Stimulated activated CD4-positive, alpha-beta T cell treated with anti-CD3 and anti-CD28 coated beads, Interleukin-1b, Interleukin-23, amount 100 ng/mL, for 24 hours (primary cell): ENCODE measurements at regions not wholly inside any gene's neighbourhood (a gene's known extent, or its start where the extent isn't known, plus 50 kb on each side); places are given as distances from the start of the nearest gene placed in this dataset.
"Not testable (repeated sequence)": the region's sequence is repeated elsewhere in the genome, so short reads cannot be mapped to it uniquely, and the experiment has no call there.

ENCODE experiments used
- DNase-seq, 4 experiments: peaks; one replicate each; pipeline ENCODE4 v3.0.0-alpha.2; 2020; ENCODE audit warnings: low read depth in 4 of 4, low spot score in 1 of 4

- no peak for DNase-seq
These were observed 56.2 kb upstream of the NID2 start for GRCh38 chr14:52124791-52125684.

GRCh38 chr14:52122163-52122562, 53.3 kb upstream of the NID2 start:
- not testable (repeated sequence) for DNase-seq

- DNase-seq: no peak
These were observed 52.6 kb upstream of the NID2 start for GRCh38 chr14:52121441-52121840.

- no peak for DNase-seq
These were observed 50.2 kb upstream of the NID2 start for GRCh38 chr14:52119030-52119429.
